Right lung (tissue), 2 donors: ENCODE measurements at regions not wholly inside any gene's neighbourhood (a gene's known extent, or its start where the extent isn't known, plus 50 kb on each side); places are given as distances from the start of the nearest gene placed in this dataset.
"Not testable (repeated sequence)": the region's sequence is repeated elsewhere in the genome, so short reads cannot be mapped to it uniquely, and the experiment has no call there.

ENCODE experiments used
- DNase-seq, 2 donors: peaks; one replicate each; pipeline ENCODE4 v3.0.0-alpha.2; 2013

DNA sequence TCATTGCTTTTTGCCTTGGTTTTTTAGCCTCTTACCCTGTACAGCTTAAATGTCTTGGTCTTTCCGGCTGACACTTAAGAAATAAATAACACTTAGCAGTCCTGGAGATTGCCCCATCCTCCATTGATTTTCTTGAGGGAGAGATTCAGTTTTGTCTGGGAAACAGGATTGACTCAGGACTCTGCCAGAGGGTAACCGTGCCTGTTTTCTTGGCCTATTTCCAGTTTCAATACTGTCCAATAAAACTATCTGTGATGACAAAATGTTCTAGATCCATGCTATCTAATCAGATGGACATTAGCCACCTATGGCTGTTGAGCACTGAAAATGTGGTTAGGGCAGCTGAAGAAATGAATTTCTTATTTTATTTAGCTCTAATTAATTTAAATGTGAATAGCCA lies 216.1 kb downstream of the DUSP10 start:
- no peak for DNase-seq

DNA sequence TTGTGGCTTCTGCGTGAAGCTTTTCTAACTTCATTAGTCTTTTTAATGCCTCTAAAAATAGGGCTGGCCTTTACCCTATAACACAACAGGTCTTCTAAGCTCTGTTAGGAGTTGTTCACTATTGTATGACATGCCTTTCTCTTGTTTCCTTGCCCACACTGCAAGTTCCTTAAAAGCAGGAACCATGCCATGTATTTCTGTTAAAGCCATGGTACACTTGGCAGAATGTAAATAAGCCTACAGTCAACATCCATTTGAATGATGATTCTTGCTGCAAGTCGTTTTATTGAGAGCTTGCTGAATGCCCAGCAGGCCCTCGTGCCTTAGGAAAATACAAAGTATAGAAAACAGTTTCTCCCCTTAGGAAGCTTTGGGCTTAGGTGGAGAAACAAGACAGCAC lies 214.6 kb downstream of the DUSP10 start:
- DNase-seq = no peak

DNA sequence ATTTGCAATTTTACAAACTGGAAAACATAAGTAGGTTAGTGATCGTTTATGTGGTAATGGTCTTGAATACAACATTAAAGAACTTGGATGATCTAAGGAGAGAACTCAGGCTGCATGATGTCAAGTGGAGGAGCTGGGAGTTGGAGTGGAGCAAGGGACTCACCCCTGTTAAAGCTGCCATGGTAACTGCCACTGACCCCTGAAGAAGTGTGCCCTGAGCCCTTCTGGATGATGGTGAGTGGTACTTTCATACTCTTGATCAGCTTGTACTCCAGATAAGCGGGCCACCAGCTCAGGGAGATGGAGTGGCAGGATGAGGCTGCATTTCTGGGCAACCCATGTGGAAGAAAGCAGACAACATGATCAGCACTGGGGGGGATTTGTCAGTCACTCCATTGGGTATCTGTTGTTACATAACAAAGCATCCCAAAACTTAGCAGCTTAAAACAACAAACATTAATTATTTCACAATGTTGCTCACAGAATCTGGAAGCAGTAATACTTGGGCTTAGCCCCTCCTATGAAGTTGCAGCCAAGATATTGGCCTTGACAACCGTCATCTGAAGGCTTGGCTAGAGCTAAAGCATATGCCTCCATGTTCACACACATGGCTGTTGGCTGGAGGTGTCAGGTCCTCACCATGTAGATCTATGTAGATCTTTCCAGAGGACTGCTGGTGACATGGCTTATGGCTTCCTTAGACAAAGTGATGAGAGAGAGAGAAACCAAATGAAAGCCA lies 213.8 kb downstream of the DUSP10 start:
- peak; percentile 24 to 44 for DNase-seq

DNA sequence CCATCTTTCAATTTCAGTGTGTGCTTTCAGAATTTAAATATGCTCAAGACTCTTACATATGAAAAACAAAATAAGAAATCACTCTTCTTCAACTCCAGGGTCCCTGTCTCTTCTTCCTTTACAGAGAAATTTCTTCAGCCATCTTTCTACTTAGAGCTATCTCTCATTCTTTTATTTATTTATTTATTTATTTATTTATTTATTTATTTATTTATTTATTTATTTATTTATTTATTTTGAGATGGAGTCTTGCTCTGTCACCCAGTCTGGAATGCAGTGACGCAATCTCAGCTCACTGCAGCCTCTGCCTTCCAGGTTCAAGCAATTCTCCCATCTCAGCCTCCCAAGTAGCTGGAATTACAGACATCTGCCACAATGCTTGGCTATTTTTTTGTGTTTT lies 211.7 kb downstream of the DUSP10 start:
- DNase-seq = not testable (repeated sequence)

DNA sequence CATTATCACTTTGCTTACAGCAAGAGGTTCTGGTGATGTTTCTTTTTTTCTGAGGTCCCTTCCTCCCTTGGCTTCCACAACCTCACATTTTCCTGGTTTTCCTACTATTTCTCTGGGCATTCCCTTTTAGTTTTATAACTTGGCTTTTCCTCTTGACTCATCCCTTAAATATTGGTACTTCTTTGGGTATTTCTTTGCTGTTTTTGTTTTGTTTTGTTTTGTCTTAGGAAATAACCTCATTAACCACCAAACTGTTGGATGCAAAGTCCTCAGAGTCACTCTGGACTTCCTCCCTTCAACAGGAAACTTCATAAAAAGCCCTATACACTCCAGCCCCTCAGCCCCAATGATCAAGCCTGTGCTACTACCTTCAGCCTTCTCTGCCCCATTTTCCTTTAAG lies 211.1 kb downstream of the DUSP10 start:
- DNase-seq = no peak

DNA sequence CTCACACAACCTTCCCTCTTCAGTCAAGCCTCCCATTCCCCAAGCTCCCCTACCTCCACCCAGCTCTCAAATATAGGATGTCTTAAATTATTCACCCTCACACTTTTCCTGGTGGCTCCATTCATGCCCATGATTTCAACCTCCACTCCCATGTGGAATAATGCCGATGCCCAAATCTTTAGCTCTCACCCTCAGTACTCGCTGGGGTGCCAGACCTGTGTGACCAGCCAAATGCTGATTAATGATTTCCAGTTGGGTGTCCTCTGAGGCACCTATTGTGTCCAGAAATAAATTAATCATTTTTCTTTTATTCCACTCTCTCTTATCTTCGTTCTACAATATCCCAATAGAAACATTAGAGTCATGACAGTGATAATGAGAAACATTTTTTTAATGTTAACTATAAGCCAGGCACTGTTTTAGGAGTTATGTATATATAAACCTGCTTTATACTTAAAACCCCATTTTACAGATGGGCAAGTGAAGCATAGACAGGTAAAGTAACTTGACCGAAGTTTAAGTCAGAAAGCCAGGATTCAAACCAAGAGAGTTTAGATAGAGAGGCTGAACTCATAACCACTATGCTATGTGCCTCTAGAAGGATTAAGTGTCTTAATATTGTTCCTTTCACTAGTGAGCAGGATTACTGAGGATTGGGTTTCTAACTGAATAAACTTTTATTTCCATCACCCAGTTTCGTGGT lies 209.7 kb downstream of the DUSP10 start:
- no peak for DNase-seq

DNA sequence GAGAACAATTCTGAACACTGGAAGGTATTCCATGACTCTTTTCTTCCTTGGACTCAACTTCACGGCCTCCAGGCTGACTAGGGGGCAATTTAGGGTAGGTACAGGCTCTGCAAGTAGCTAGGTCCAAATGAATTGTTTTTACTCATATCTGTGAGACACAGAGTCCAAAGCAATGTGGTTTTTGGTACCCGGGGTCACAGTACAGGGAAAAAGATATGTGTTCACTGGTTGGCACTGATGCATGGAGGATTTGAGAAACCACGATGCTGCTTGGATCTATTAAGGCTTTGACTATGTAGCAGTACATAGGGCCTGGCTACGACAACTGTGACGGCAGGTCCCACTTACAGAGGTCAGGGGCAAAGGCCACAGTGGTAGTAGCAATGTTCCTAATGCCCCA lies 200.6 kb downstream of the DUSP10 start:
- DNase-seq = no peak

DNA sequence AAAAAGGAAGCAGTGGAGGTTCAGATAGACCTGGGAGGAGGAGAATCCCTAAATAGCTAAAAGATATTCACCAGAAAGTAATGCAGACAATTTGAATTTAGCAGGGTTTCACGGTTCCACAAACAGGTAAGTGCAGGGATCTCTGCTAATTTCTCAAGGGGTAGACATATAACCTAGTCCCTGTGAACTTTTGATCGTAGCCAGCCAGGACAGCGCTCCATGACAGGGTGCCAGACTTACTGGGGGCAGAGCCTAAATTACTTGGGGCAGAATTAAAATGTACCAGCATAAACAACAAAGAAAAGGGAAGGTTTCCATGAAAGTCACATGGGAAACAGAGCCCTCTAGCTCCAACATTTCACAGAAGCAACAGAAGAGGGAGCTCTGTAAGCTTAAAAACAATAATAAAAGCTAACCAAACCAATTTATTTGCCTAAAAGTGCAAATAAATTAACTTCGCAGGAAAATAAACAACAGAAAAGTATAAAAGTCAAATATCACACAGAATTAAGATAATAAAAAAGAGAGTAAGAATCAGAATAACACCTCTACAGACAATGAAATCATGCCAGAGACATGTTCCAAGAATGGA lies 198.3 kb downstream of the DUSP10 start:
- no peak for DNase-seq

DNA sequence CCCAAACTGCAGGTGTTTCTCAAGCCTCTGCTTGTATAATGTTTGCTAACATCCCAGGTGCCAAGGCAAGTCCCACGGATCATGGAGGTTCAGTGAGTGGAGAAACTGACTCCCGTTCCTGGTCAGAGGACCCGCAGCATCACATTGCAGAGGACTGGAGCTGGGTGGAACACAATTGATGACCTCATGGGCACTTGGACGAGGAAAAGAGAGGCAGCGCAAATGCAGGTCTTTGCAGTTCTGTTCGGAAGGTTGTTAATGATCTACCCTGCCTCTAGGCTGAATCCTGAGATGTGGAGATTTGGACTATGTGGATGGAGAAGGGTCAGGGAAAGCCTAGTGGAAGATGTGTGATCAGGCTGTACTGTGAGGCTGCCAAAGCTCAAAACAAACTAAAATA lies 192.9 kb downstream of the DUSP10 start:
- DNase-seq = no peak

DNA sequence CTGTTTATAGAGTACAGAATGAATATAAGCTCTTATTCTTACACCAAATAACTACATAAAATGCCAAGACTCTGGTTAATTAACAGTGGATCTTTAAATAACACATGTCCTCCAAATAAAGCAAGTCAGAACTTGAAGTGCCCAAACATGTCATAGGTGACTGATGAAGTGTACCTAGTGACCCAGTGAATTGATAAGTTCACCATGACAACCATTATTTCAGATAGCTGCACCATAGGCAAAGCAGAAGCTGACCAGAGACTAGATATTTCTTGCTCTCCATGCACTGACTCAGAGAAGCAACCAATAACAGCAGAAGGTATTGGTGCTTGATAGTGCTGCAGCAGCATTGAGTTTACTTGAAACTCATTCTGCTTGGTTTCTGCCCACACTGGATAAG lies 192.1 kb downstream of the DUSP10 start:
- DNase-seq = no peak

DNA sequence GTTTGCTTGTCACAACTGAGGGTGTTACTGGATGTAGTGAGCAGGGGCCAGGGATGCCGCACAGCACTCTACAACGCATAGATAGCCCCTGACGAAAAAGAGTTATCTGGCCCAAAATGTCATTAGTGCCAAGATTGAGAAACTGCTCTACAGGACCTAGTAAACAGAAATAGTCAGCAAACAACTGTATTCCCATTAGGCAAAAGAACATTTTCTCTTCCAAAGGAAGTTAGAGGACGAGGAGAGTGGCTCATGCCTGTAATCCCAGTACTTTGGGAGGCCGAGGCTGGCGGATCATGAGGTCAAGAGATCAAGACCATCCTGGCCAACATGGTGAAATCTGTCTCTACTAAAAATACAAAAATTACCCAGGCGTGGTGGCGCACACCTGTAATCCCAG lies 189.1 kb downstream of the DUSP10 start:
- not testable (repeated sequence) for DNase-seq

DNA sequence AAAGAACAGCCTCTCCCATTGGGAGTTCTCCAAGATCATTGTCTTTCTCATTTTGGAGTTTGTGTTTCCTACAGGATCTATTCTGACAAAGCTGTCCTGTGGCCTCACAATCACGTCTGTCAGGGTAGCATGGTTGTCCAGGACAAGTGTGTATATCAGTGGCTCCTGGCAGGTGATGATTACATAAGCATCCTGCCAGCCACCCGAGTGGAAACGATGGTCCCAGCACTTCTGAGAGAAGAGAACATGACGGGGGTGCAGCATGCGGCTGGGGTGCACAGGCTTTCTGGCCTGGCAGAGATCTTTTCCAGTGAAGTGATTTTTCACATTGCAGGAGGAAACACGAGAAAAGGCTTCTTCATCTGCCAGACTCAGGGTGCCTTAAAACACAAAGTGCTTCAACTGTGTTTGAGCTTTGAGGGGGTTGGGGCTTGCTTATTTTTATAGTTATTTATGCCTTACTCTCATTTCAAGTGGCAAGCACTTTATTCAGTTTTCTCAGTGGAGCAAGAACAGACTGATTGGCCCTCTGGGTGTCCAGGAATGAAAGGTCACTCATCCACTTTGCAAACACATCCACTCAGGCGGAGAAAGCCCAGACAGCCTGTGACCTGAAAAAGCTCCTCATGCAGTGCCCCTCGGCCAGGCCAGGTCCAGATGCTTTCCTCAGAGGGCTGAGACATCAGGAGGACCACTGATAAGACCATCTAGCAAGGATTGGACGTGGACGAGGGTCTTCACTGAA lies 186.0 kb downstream of the DUSP10 start:
- DNase-seq = no peak

DNA sequence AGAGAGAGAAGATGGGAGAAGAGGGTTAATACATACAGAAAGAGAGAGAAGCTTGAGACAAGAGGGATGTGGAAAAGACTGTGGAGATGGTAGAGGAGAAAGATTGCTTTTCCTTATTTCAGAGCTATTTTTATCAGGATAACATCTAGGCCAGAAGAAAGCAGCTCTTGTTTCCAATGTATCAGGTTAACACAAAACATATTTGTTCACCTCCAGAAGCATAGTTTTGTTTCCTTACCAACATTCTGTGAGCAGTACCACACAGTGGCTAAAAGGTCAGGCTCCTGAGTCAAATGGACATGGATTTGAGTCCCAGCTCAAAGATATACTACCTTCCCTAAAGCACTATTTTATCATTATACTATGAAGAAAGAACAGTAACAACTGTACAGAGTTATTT lies 185.5 kb downstream of the DUSP10 start:
- no peak for DNase-seq

DNA sequence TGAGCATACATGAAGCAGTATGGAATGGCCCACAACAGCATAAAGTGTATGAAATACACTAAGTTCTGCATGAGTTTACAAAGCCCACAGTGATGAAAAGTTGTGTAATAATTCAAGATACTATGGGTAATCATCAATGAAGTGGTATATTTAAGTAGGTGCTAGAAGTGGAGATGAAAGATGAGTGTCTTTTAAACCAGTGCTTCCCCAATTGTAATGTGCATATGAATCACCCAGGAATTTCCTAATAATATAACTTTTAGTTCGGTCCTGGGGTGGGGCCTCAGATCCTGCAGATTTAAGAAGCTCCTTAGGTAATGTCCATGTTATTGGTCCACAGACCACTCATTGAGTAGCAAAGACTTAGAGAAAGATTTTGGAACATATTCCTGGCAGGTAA lies 184.9 kb downstream of the DUSP10 start:
- DNase-seq = no peak

DNA sequence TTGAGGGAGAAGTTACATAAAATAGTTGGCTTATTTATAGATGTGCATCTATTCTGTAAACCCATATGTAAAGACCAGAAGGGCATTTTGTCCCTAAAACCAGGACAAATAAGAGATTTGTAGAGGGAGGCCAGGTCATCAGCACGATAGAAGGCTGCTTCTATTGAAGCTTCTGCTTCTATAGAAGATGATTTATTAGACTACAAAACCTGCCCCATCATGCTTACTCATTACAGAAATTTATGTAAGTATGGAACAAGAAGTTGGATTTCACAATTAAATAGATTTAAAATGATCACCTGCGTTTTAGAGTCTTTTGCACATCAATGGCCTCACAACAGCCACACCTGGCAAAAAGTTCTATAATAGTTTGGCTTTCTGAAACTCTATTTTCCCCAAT lies 183.5 kb downstream of the DUSP10 start:
- DNase-seq = no peak

DNA sequence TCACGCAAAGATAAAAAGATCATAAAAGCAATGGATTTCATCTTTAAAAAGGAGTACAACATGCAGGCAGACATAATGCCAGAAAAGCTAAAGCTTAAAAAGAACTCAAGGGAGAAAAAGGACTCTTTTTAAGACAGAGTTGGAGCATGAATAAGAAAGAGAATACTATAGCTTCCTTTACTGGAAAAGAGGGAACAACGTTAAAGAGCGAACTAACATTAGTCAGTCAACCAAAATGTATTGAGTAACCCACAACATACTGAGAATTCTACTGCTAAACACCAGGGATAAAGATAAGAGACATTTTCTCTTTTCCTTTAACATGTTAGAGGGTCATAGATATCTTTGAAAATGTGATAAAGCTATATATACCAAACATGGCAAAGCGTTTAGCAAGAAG lies 182.0 kb downstream of the DUSP10 start:
- DNase-seq = no peak

DNA sequence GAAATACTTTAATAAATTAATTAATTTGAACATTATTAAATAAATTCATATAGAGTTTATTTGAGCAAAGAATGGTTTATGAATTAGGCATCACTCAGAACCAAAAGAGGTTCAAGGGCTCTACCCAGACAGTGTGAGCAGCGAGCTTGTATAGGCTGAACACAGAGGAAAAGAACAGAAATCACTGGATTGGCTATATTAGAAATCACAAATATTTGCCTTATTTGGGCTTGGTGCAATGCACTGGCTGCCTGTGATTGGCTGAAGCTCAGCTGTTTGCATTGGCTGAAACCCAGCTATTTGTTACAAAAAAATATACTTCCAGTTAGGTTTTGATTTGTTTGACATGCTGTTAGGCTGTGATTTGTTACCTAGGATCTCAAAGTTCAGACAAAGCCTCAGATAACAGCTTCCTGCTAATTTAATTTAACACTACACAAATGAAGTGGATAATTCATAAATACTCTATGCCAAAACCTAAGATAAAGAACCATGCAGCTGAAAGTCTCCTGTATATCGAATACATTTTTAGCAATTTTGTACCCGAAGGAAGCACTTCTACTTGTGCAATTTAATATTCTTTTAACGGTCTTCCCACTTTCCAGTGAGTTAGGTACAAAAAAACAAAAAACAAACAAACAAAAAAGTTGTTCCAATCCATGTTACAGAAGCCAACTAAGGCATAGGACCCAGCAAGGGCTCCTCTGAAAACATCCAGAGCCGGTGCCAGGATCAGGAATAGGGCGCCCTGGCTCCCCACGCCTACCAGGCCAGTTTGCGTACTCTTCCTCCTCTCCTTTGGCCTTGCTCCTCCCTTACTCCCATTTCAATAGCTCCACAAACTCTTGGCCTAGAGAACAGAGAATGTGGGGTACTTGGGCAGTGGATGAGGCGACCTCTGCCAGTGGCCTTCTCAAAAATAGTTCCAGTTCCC lies 179.1 kb downstream of the DUSP10 start:
- DNase-seq = no peak

DNA sequence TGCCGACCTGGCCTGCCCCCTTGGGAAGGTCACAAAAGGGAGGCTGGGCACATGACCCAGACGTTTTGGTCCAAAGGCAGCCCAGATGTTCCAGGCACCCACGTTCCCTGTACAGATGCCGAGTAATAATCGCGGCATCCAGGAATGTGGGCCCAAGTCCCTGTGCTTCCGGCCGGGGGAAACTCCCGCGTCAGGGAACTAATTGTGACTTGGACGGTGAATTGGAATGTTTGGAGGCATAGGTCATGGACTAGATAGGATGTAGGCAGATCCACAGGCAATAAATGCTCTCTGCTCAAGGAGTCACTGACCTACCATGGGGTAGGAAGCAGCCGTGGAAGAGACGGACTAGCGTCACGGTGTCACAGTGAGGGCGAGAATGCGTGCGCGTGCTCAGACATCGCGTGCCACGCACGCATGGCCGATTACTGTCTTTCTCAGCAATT lies 178.4 kb downstream of the DUSP10 start:
- DNase-seq = no peak

DNA sequence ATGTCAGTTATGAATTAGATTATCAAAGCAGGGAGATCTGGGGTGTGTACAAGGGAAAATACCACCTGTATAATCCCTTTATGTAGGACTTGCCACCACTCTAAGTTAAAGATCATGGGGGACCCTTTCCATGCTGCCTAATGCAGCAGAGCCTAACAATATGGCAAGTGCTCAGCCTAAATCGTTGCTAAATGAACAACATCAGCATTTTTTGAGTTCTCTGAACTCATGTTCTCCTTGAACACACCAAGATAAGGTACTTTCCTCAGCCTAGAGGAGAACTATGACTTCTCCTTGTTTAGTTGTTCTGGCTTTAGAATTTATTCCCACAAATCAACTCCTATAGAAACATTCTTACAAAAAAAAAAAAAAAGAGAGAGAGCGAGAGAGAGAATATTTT lies 177.0 kb downstream of the DUSP10 start:
- DNase-seq = no peak

DNA sequence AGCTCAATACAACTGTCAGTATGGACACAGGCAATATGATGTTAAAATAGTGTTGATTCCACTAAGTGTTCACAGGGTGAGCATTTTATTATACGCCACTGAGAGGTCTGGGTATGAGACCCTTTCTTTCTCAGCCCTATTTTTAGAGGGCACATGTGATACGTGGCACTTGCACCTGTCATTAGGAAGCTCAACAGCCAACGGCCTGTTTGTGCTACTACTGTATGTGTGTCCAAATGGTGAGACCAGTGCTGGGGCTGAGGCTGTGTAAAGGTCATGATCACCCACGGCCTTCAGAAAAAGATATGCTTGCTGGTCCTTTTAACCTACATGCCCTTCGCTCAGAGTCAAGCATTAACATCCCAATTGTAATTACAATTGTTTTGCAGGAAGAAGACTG lies 176.2 kb downstream of the DUSP10 start:
- no peak for DNase-seq

DNA sequence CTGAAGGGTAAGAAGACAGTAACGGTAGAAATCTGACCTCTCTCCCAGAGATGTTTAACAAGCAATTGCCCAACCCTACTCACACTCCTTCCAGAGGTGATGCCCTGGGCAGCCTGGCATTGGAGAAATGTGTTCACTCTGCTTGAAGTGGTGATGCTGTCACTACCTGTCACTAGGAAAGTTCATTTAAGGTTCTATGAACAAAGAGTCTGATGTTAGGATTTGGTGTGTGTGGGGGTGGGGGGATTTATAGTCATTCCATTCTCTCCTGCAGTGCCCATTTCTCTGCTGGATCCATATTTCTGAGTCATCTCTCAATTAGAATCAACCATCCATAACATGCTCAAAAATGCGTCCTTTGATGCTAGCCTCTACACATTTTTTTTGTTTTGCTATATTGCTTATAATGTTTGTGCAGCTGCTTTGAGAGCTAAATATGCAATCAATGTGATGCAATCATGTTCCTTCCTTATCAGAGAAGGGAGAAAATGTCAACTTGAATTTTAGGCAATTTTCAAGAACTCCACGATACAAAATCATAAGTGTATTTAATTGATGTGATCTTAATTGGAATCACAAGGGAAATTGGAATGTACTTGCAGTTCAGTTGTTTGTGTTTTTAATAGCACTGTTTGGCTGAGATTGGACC lies 173.9 kb downstream of the DUSP10 start:
- DNase-seq = no peak
